ENCODE measurements at regions not wholly inside any gene's neighbourhood (a gene's known extent, or its start where the extent isn't known, plus 50 kb on each side); places are given as distances from the start of the nearest gene placed in this dataset. TPM values are rescaled to one million over a fixed set of nuclear protein-coding genes. Genes with fewer than 3 reads are reported as not detected.

GRCh38 chr2:238796223-238796885 lies 51.5 kb upstream of the TWIST2 start:
- 80 to 86% (median 84%) methylated on average over 16 of the region's 16 CpGs for WGBS, 3 donors
- no peaks in the 10 kb centered on the region for H3K36me3 ChIP-seq
- no peak overlapping the region for H3K27ac ChIP-seq
- DNase-seq = no peak
- H3K27me3 ChIP-seq = no peaks in the 10 kb centered on the region
- intact Hi-C loops (cut with DNase I) = loop anchor here in 1 of 4 donors (10.0 kb wide), 1 partner anchor 292 kb away; no protein-coding TSS in a partner anchor
- H3K4me3 ChIP-seq = no peak overlapping the region
- no peaks in the 10 kb centered on the region for H3K4me1 ChIP-seq (ENCODE audit: insufficient read depth)
- no peaks in the 10 kb centered on the region for H3K9me3 ChIP-seq
- no peak for TF ChIP-seq EP300 (IDR thresholded peaks at IDR 0.05)
- TF ChIP-seq POLR2A (IDR thresholded peaks at IDR 0.05) = no peak
- TF ChIP-seq, protein P1, sequence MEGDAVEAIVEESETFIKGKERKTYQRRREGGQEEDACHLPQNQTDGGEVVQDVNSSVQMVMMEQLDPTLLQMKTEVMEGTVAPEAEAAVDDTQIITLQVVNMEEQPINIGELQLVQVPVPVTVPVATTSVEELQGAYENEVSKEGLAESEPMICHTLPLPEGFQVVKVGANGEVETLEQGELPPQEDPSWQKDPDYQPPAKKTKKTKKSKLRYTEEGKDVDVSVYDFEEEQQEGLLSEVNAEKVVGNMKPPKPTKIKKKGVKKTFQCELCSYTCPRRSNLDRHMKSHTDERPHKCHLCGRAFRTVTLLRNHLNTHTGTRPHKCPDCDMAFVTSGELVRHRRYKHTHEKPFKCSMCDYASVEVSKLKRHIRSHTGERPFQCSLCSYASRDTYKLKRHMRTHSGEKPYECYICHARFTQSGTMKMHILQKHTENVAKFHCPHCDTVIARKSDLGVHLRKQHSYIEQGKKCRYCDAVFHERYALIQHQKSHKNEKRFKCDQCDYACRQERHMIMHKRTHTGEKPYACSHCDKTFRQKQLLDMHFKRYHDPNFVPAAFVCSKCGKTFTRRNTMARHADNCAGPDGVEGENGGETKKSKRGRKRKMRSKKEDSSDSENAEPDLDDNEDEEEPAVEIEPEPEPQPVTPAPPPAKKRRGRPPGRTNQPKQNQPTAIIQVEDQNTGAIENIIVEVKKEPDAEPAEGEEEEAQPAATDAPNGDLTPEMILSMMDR (IDR thresholded peaks at IDR 0.05) = no peak

- intact Hi-C loops (cut with DNase I) = loop anchor here in 1 of 4 donors (10.0 kb wide), 1 partner anchor 293 kb away; no protein-coding TSS in a partner anchor
- H3K27me3 ChIP-seq = no peaks in the 10 kb centered on the region
- no peaks in the 10 kb centered on the region for H3K9me3 ChIP-seq
- DNase-seq = no peak
- H3K4me1 ChIP-seq (ENCODE audit: insufficient read depth) = no peaks in the 10 kb centered on the region
- H3K36me3 ChIP-seq = no peaks in the 10 kb centered on the region
- 93 to 98% (median 95%) methylated on average over 8 of the region's 8 CpGs for WGBS, 3 donors
- no peak overlapping the region for H3K4me3 ChIP-seq
- no peak overlapping the region for H3K27ac ChIP-seq
- TF ChIP-seq EP300 (IDR thresholded peaks at IDR 0.05) (no peak), POLR2A (IDR thresholded peaks at IDR 0.05) (no peak)
- TF ChIP-seq, protein P1 (IDR thresholded peaks at IDR 0.05) = no peak
Observed at GRCh38 chr2:238797537-238797936, 50.3 kb upstream of the TWIST2 start.

Small RNA genes lying in the stretch of these regions (small RNA-seq; reads per million reads assigned to genes)
- gene AC113618.1 = not detected

All from ovary (tissue), 7 donors.